IPS DF 6.9 (cell line): ENCODE measurements at regions not wholly inside any gene's neighbourhood (a gene's known extent, or its start where the extent isn't known, plus 50 kb on each side); places are given as distances from the start of the nearest gene placed in this dataset.

Experiments
- DNase-seq: peaks from one replicate; pipeline ENCODE4 v3.0.0-alpha.2; 2013; ENCODE audit warnings: low read depth, low spot score
- H3K27ac ChIP-seq: one replicate; pipeline ENCODE4 v1.5.1; 2013; ENCODE audit warnings: low read length, control low read depth
- H3K27me3 ChIP-seq: 2 replicates; pipeline ENCODE4 v1.6.1; 2013; ENCODE audit warnings: mild to moderate bottlenecking, low read length; ENCODE audit not compliant: control insufficient read depth, insufficient read depth
- H3K36me3 ChIP-seq: 2 replicates; pipeline ENCODE4 v1.6.1; 2013; ENCODE audit warnings: low read length; ENCODE audit not compliant: control insufficient read depth, insufficient read depth
- H3K4me1 ChIP-seq: 2 replicates; pipeline ENCODE4 v1.6.1; 2013; ENCODE audit warnings: low read length; ENCODE audit not compliant: control insufficient read depth, insufficient read depth
- H3K4me3 ChIP-seq: 2 replicates; pipeline ENCODE4 v1.5.1; 2013; ENCODE audit warnings: mild to moderate bottlenecking, low read length
- H3K9me3 ChIP-seq: 2 replicates; pipeline ENCODE4 v1.6.1; 2013; ENCODE audit warnings: low read length, inconsistent platforms; ENCODE audit not compliant: control insufficient read depth, insufficient read depth
- WGBS: extraction: QIAGEN DNeasy Blood & Tissue Kit; methylation state at CpG from one replicate; pipeline ENCODE4 v1.1.7; 2013; ENCODE audit warnings: mixed read lengths, missing lambda C conversion rate; ENCODE audit not compliant: insufficient read length, insufficient coverage; 5-methylcytosine and 5-hydroxymethylcytosine counted together

GRCh38 chr6:132007474-132008190, 56.5 kb upstream of the CCN2 start:
- WGBS: no CpG with 5 or more reads among the region's 2 CpGs
- Histone ChIP-seq H3K27ac (no peak overlapping the region), H3K36me3 (no peaks in the 10 kb centered on the region), H3K4me1 (no peaks in the 10 kb centered on the region), H3K27me3 (no peaks in the 10 kb centered on the region), H3K4me3 (no peak overlapping the region), H3K9me3 (no peaks in the 10 kb centered on the region; the same call in 1 of the 2 replicates)
- no peak for DNase-seq

GRCh38 chr6:132005178-132005577, 54.0 kb upstream of the CCN2 start:
- Histone ChIP-seq H3K36me3 (no peaks in the 10 kb centered on the region), H3K27ac (no peak overlapping the region), H3K4me1 (no peaks in the 10 kb centered on the region), H3K9me3 (no peaks in the 10 kb centered on the region; the same call in 1 of the 2 replicates), H3K27me3 (no peaks in the 10 kb centered on the region), H3K4me3 (no peak overlapping the region)
- no peak for DNase-seq
- no CpG with 5 or more reads among the region's 2 CpGs for WGBS

- Histone ChIP-seq H3K9me3 (no peaks in the 10 kb centered on the region; the same call in 1 of the 2 replicates), H3K4me1 (no peaks in the 10 kb centered on the region), H3K27ac (no peak overlapping the region), H3K27me3 (no peaks in the 10 kb centered on the region), H3K36me3 (no peaks in the 10 kb centered on the region), H3K4me3 (no peak overlapping the region)
- WGBS: no CpG with 5 or more reads among the region's 1 CpG
- DNase-seq: no peak
These were observed 53.5 kb upstream of the CCN2 start for GRCh38 chr6:132004668-132005067.

GRCh38 chr6:132003516-132004178, 52.5 kb upstream of the CCN2 start:
- DNase-seq: no peak
- Histone ChIP-seq H3K4me3 (no peak overlapping the region), H3K36me3 (no peaks in the 10 kb centered on the region), H3K4me1 (no peaks in the 10 kb centered on the region), H3K9me3 (no peaks in the 10 kb centered on the region; the same call in 1 of the 2 replicates), H3K27ac (no peak overlapping the region), H3K27me3 (no peaks in the 10 kb centered on the region)
- WGBS: no CpG with 5 or more reads among the region's 7 CpGs
